ENCODE measurements at regions not wholly inside any gene's neighbourhood (a gene's known extent, or its start where the extent isn't known, plus 50 kb on each side); places are given as distances from the start of the nearest gene placed in this dataset.

DNA sequence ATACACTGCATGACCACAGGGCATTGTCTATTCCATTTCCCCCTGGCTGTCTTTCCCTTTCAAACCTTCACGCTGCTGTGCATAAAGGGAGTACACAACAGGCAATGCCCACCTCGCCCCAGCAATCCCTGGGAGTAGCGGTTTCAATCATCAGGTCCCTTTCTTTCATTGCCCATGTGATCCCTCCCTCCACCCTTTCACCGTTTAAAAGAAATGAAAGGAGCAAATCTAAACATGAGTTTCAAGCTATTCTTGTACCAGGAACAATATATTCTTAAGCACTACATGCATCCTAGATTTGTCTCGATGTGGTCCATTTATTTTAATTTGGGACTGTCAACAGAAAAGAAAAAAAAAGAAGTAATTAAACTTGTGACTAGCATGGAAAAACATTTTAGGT, 123.4 kb upstream of the ARGLU1 start:
- Histone ChIP-seq H3K36me3 (ENCODE audit: insufficient read depth, low read length) (no peaks in the 10 kb centered on the region), H3K4me3 (ENCODE audit: low read length, poor library complexity, severe bottlenecking) (no peak overlapping the region), H3K9me2 (replicated peaks; ENCODE audit: low read depth, low read length) (no peaks in the 10 kb centered on the region), H3K79me2 (ENCODE audit: insufficient read depth, low read length) (no peaks in the 10 kb centered on the region), H3K27me3 (ENCODE audit: insufficient read depth, low read length, poor library complexity, severe bottlenecking) (no peaks in the 10 kb centered on the region), H3K9me3 (ENCODE audit: insufficient read depth, low read depth, low read length) (no peaks in the 10 kb centered on the region), H2AFZ (ENCODE audit: low read length) (no peak overlapping the region), H3K4me2 (ENCODE audit: low read depth, low read length, poor library complexity, severe bottlenecking) (no peak overlapping the region), H3K4me1 (ENCODE audit: insufficient read depth, low read length, poor library complexity, severe bottlenecking) (no peaks in the 10 kb centered on the region), H3F3A (ENCODE audit: low read depth) (no peaks in the 10 kb centered on the region), H3K9ac (ENCODE audit: low read depth, low read length, poor library complexity, severe bottlenecking) (no peak overlapping the region), H4K20me1 (ENCODE audit: insufficient read depth, low read length, poor library complexity, severe bottlenecking) (no peaks in the 10 kb centered on the region)
- no peak for TF ChIP-seq EZH2phosphoT487 (IDR thresholded peaks at IDR 0.05; ENCODE audit: borderline replicate concordance)
- TF ChIP-seq, protein P1, sequence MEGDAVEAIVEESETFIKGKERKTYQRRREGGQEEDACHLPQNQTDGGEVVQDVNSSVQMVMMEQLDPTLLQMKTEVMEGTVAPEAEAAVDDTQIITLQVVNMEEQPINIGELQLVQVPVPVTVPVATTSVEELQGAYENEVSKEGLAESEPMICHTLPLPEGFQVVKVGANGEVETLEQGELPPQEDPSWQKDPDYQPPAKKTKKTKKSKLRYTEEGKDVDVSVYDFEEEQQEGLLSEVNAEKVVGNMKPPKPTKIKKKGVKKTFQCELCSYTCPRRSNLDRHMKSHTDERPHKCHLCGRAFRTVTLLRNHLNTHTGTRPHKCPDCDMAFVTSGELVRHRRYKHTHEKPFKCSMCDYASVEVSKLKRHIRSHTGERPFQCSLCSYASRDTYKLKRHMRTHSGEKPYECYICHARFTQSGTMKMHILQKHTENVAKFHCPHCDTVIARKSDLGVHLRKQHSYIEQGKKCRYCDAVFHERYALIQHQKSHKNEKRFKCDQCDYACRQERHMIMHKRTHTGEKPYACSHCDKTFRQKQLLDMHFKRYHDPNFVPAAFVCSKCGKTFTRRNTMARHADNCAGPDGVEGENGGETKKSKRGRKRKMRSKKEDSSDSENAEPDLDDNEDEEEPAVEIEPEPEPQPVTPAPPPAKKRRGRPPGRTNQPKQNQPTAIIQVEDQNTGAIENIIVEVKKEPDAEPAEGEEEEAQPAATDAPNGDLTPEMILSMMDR (conservative IDR thresholded peaks at IDR 0.05; ENCODE audit: low read length) = no peak

DNA sequence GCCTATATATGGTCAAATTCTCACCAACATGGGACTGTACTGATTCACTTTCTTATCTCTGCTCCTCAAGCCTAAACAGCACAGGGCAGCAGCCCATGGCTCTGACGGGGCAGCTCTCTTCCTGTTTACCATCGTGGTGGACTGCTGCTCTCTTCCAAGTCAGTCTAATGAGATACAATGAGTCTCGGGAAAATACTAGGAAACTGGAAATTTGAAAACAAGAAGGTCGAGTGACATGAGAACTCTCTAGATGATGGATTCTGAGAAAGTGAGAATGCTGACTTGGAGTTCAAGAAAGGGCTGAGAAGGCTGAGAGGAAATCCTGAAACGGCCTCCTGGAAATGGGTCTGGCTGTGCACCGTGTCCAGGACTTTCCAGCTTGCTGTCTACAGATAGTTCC, 122.8 kb upstream of the ARGLU1 start:
- Histone ChIP-seq H3K9me3 (ENCODE audit: insufficient read depth, low read depth, low read length) (no peaks in the 10 kb centered on the region), H3K4me1 (ENCODE audit: insufficient read depth, low read length, poor library complexity, severe bottlenecking) (no peaks in the 10 kb centered on the region), H3K36me3 (ENCODE audit: insufficient read depth, low read length) (no peaks in the 10 kb centered on the region), H3K9ac (ENCODE audit: low read depth, low read length, poor library complexity, severe bottlenecking) (no peak overlapping the region), H3K27me3 (ENCODE audit: insufficient read depth, low read length, poor library complexity, severe bottlenecking) (no peaks in the 10 kb centered on the region), H3K9me2 (replicated peaks; ENCODE audit: low read depth, low read length) (no peaks in the 10 kb centered on the region), H4K20me1 (ENCODE audit: insufficient read depth, low read length, poor library complexity, severe bottlenecking) (no peaks in the 10 kb centered on the region), H3F3A (ENCODE audit: low read depth) (no peaks in the 10 kb centered on the region), H3K4me2 (ENCODE audit: low read depth, low read length, poor library complexity, severe bottlenecking) (no peak overlapping the region), H3K79me2 (ENCODE audit: insufficient read depth, low read length) (no peaks in the 10 kb centered on the region), H2AFZ (ENCODE audit: low read length) (no peak overlapping the region), H3K4me3 (ENCODE audit: low read length, poor library complexity, severe bottlenecking) (no peak overlapping the region)
- no peak for TF ChIP-seq EZH2phosphoT487 (IDR thresholded peaks at IDR 0.05; ENCODE audit: borderline replicate concordance)
- TF ChIP-seq, protein P1 (conservative IDR thresholded peaks at IDR 0.05; ENCODE audit: low read length) = no peak

DNA sequence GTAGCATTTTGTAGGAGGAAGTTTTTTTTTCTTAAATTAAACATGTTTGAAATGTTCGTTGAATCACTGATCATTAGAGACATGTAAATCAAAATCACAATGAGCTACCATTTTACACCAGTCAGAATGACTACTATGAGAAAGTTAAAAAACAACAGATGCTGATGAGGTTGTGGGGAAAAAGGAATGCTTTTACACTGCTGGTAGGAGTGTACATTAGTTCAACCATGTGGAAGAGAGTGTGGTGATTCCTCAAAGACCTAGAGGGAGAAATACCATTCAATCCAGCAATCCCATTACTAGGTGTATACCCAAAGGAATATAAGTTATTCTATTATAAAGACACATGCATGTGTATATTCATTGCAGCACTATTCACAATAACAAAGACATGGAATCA, 122.0 kb upstream of the ARGLU1 start:
- no peak for TF ChIP-seq EZH2phosphoT487 (IDR thresholded peaks at IDR 0.05; ENCODE audit: borderline replicate concordance)
- TF ChIP-seq, protein P1 (conservative IDR thresholded peaks at IDR 0.05; ENCODE audit: low read length) = no peak
- no peak overlapping the region for H3K4me2 ChIP-seq (ENCODE audit: low read depth, low read length, poor library complexity, severe bottlenecking)
- no peaks in the 10 kb centered on the region for H3K9me2 ChIP-seq (replicated peaks; ENCODE audit: low read depth, low read length)
- H3K27me3 ChIP-seq (ENCODE audit: insufficient read depth, low read length, poor library complexity, severe bottlenecking) = no peaks in the 10 kb centered on the region
- H3K36me3 ChIP-seq (ENCODE audit: insufficient read depth, low read length) = no peaks in the 10 kb centered on the region
- H3F3A ChIP-seq (ENCODE audit: low read depth) = no peaks in the 10 kb centered on the region
- H3K79me2 ChIP-seq (ENCODE audit: insufficient read depth, low read length) = no peaks in the 10 kb centered on the region
- H3K9me3 ChIP-seq (ENCODE audit: insufficient read depth, low read depth, low read length) = no peaks in the 10 kb centered on the region
- no peaks in the 10 kb centered on the region for H4K20me1 ChIP-seq (ENCODE audit: insufficient read depth, low read length, poor library complexity, severe bottlenecking)
- H3K4me3 ChIP-seq (ENCODE audit: low read length, poor library complexity, severe bottlenecking) = no peak overlapping the region
- no peaks in the 10 kb centered on the region for H3K4me1 ChIP-seq (ENCODE audit: insufficient read depth, low read length, poor library complexity, severe bottlenecking)
- no peak overlapping the region for H3K9ac ChIP-seq (ENCODE audit: low read depth, low read length, poor library complexity, severe bottlenecking)
- H2AFZ ChIP-seq (ENCODE audit: low read length) = no peak overlapping the region
